B cell (primary cell): ENCODE measurements at regions not wholly inside any gene's neighbourhood (a gene's known extent, or its start where the extent isn't known, plus 50 kb on each side); places are given as distances from the start of the nearest gene placed in this dataset.

Experiments used
- ATAC-seq: fragments of 200-7000 bp; cut with Tn5 transposase; one replicate; pipeline ENCODE4 v1.10.0; 2021; ENCODE audit warnings: low read depth, mild to moderate bottlenecking, moderate number of reproducible peaks, moderate library complexity
- CTCF ChIA-PET: fragments of 350-600 bp; sonication (Branson Sonifier 250); formaldehyde crosslinking; loops from one replicate; lab custom pipeline; 2021; ENCODE audit warnings: antibody characterized with exemption, inconsistent platforms; lab: Charles Lee
- POLR2A ChIA-PET: fragments of 350-600 bp; sonication (Branson Sonifier 250); formaldehyde crosslinking; loops from one replicate; lab custom pipeline; 2021; ENCODE audit warnings: antibody characterized with exemption; lab: Charles Lee
- DNase-seq: peaks from one replicate; pipeline ENCODE4 v3.0.0; 2013
- H2AFZ ChIP-seq: 2 replicates; pipeline ENCODE4 v1.6.1; 2012; ENCODE audit warnings: mild to moderate bottlenecking, low read depth, low read length; ENCODE audit not compliant: insufficient read depth, poor library complexity, severe bottlenecking
- H3K27ac ChIP-seq, 2 donors: 1 replicate in 1 of 2; 2 replicates in 1 of 2; pipeline ENCODE4 v1.5.1; 2012 to 2013; ENCODE audit warnings: low read length in 2 of 2, mild to moderate bottlenecking in 2 of 2, moderate library complexity in 1 of 2
- H3K27me3 ChIP-seq, 4 experiments: fragments of 200-600 bp in 1 of 4; sonication (generic) in 1 of 4; replicated peaks in 1 of 4; 1 replicate in 2 of 4; 2 replicates in 2 of 4; pipeline versions ENCODE4 v1.6.1 to v1.7.0; 2013 to 2016; ENCODE audit warnings: low read length in 3 of 4, mild to moderate bottlenecking in 2 of 4, mixed read lengths in 1 of 4, moderate library complexity in 1 of 4; ENCODE audit not compliant: insufficient read depth in 4 of 4, control insufficient read depth in 3 of 4; ENCODE audit errors: control extremely low read depth in 1 of 4
- H3K36me3 ChIP-seq, 2 experiments: replicated peaks in 1 of 2; 1 replicate in 1 of 2; 2 replicates in 1 of 2; pipeline versions ENCODE4 v1.6.1 to v1.7.1; 2013; ENCODE audit warnings: low read length in 1 of 2; ENCODE audit not compliant: insufficient read depth in 2 of 2, control insufficient read depth in 1 of 2; ENCODE audit errors: control extremely low read depth in 1 of 2, extremely low read depth in 1 of 2
- H3K4me1 ChIP-seq, 2 donors: fragments of 200-600 bp in 1 of 2; sonication (generic) in 1 of 2; 1 replicate in 1 of 2; 2 replicates in 1 of 2; pipeline versions ENCODE4 v1.5.1 to v1.6.1; 2013 to 2017; ENCODE audit warnings: low read length in 2 of 2; ENCODE audit not compliant: control insufficient read depth in 2 of 2, insufficient read depth in 2 of 2
- H3K4me2 ChIP-seq: replicated peaks from 2 replicates; pipeline ENCODE3; 2012; ENCODE audit warnings: mild to moderate bottlenecking, low read depth, low read length; ENCODE audit not compliant: poor library complexity, severe bottlenecking
- H3K4me3 ChIP-seq, 5 experiments: fragments of 200-600 bp in 1 of 5; sonication (generic) in 1 of 5; 1 replicate in 3 of 5; 2 replicates in 2 of 5; pipeline versions ENCODE4 v1.5.1 to v1.7.0; 2011 to 2016; ENCODE audit warnings: low read length in 4 of 5, mild to moderate bottlenecking in 4 of 5, low read depth in 2 of 5, control low read depth in 1 of 5, moderate library complexity in 1 of 5; ENCODE audit not compliant: insufficient read depth in 1 of 5; ENCODE audit errors: control extremely low read depth in 1 of 5, extremely low read depth in 1 of 5
- H3K79me2 ChIP-seq: fragments of 200-600 bp; sonication (generic); one replicate; pipeline ENCODE4 v1.6.0; 2016; ENCODE audit warnings: low read length; ENCODE audit not compliant: control insufficient read depth, insufficient read depth
- H3K9ac ChIP-seq: fragments of 200-600 bp; sonication (generic); 2 replicates; pipeline ENCODE4 v1.6.1; 2017; ENCODE audit warnings: mild to moderate bottlenecking, low read length, moderate library complexity
- H3K9me3 ChIP-seq, 3 donors: one replicate each; pipeline versions ENCODE4 v1.6.1 to v1.7.1; 2013; ENCODE audit warnings: low read length in 2 of 3; ENCODE audit not compliant: control insufficient read depth in 2 of 3, insufficient read depth in 1 of 3; ENCODE audit errors: control extremely low read depth in 1 of 3
- H4K20me1 ChIP-seq: 2 replicates; pipeline ENCODE4 v1.6.0; 2012; ENCODE audit warnings: mild to moderate bottlenecking, low read length; ENCODE audit not compliant: insufficient read depth, control insufficient read depth, poor library complexity, severe bottlenecking
- H3K27ac Mint-ChIP-seq: one replicate; pipeline ENCODE4 v1.8.0; 2021; ENCODE audit warnings: mixed read lengths
- H3K27me3 Mint-ChIP-seq: one replicate; pipeline ENCODE4 v1.8.0; 2021; ENCODE audit warnings: mixed read lengths
- H3K4me1 Mint-ChIP-seq: one replicate; pipeline ENCODE4 v1.8.0; 2021; ENCODE audit warnings: mixed read lengths
- H3K4me3 Mint-ChIP-seq: one replicate; pipeline ENCODE4 v1.8.0; 2021; ENCODE audit warnings: mixed read lengths
- H3K9me3 Mint-ChIP-seq: one replicate; pipeline ENCODE4 v1.8.0; 2022; ENCODE audit warnings: mixed read lengths; ENCODE audit not compliant: insufficient read depth
- EZH2 ChIP-seq: IDR thresholded peaks from 2 replicates; pipeline ENCODE4 v1.6.1; 2012; ENCODE audit warnings: borderline replicate concordance, low read depth, mild to moderate bottlenecking, moderate library complexity, low read length; ENCODE audit not compliant: insufficient read depth, poor library complexity, severe bottlenecking
- WGBS: methylation state at CpG from one replicate; pipeline ENCODE4 v1.1.5; 2013; ENCODE audit warnings: missing lambda C conversion rate; ENCODE audit not compliant: insufficient coverage; 5-methylcytosine and 5-hydroxymethylcytosine counted together
- intact Hi-C: fragments of 100-400 bp; cut with micrococcal nuclease; formaldehyde crosslinking; loops from one replicate; pipeline ENCODE4 v1.10.0; 2022
- TF ChIP-seq, protein P1 (sequence below): fragments of 200-600 bp; IDR thresholded peaks from one replicate; pipeline ENCODE4 v1.8.0; 2022; ENCODE audit warnings: antibody characterized with exemption, mild to moderate bottlenecking

DNA sequence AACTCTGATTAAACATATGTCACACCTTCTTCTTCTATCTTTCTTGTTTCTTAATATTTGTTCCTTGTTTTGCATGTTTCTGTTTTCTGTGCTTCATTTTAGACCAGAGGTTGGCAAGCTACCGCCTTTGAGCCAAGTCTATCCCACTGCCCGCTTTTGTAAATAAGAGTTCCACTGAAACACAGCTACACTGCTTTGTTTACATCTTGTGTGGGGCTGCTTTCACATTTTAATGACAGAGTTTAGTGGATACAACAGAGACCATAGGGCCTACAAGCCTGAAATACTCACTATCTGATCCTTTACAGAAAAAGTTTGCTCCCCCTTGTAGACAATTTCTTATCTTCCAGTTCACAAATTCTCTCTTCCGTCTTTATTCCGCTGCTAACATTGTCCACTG, 109.4 kb upstream of the SPACA1 start:
- H3K27ac Mint-ChIP-seq: no peak overlapping the region
- H3K27ac ChIP-seq: no peak overlapping the region

DNA sequence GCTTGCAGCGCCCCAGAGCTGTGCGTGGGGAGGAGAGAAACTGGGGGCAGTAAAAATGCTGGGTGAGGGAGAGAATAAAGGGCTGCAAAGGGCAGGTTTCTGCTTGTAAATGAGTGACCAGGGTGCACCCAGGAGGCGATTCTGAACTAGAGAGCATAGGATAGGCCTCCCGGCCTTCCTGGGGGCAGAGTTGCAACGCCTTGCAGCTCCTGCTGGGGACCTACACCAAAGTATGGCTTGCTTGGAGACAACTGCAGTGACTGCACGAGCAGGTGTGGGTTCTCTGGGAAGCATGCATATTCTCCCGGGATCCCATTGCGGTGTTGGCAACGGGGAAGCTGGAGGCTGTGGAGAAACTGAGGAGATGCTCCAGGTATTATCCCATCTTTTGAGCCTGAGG, 111.6 kb upstream of the SPACA1 start:
- no peak for ATAC-seq
- no peak overlapping the region for H3K4me2 ChIP-seq
- H3K9me3 Mint-ChIP-seq: no peaks in the 10 kb centered on the region
- H3K4me3 ChIP-seq: no peak overlapping the region
- H3K27me3 ChIP-seq: no peaks in the 10 kb centered on the region
- ChIA-PET POLR2A (no interaction called here), CTCF (interaction anchor here (12.2 kb wide), 1 partner anchor 303 kb away, joined by 176 read pairs; no protein-coding TSS in a partner anchor)
- intact Hi-C loops: no loop called here
- no peak for DNase-seq
- H3K9me3 ChIP-seq: no peaks in the 10 kb centered on the region
- H3K27me3 Mint-ChIP-seq: peaks cover under 1% of the 10 kb centered on the region
- H4K20me1 ChIP-seq: no peaks in the 10 kb centered on the region
- H3K79me2 ChIP-seq: no peaks in the 10 kb centered on the region
- H3K4me1 Mint-ChIP-seq: peaks cover 2% of the 10 kb centered on the region
- no peaks in the 10 kb centered on the region for H3K36me3 ChIP-seq
- no peaks in the 10 kb centered on the region for H3K4me1 ChIP-seq
- no peak for TF ChIP-seq EZH2
- TF ChIP-seq, protein P1, sequence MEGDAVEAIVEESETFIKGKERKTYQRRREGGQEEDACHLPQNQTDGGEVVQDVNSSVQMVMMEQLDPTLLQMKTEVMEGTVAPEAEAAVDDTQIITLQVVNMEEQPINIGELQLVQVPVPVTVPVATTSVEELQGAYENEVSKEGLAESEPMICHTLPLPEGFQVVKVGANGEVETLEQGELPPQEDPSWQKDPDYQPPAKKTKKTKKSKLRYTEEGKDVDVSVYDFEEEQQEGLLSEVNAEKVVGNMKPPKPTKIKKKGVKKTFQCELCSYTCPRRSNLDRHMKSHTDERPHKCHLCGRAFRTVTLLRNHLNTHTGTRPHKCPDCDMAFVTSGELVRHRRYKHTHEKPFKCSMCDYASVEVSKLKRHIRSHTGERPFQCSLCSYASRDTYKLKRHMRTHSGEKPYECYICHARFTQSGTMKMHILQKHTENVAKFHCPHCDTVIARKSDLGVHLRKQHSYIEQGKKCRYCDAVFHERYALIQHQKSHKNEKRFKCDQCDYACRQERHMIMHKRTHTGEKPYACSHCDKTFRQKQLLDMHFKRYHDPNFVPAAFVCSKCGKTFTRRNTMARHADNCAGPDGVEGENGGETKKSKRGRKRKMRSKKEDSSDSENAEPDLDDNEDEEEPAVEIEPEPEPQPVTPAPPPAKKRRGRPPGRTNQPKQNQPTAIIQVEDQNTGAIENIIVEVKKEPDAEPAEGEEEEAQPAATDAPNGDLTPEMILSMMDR: no peak
- 96% methylated on average over 9 of the region's 9 CpGs for WGBS
- H3K9ac ChIP-seq: no peak overlapping the region
- H3K4me3 Mint-ChIP-seq: no peak overlapping the region
- no peak overlapping the region for H3K27ac ChIP-seq
- H2AFZ ChIP-seq: no peak overlapping the region
- H3K27ac Mint-ChIP-seq: no peak overlapping the region

More for the DNA sequence above, 109.4 kb upstream of the SPACA1 start:
- intact Hi-C loops: no loop called here
- Histone ChIP-seq H3K9me3 (no peaks in the 10 kb centered on the region), H3K4me3 (no peak overlapping the region), H4K20me1 (no peaks in the 10 kb centered on the region), H3K4me1 (no peaks in the 10 kb centered on the region), H3K27me3 (no peaks in the 10 kb centered on the region), H3K4me2 (no peak overlapping the region), H3K9ac (no peak overlapping the region), H3K79me2 (no peaks in the 10 kb centered on the region), H2AFZ (no peak overlapping the region), H3K36me3 (no peaks in the 10 kb centered on the region)
- no peak for TF ChIP-seq EZH2
- TF ChIP-seq, protein P1: no peak
- ChIA-PET CTCF (interaction anchor here (1.3 to 2.1 kb wide), 2 partner anchors 106 to 299 kb away, joined by 4 to 6 read pairs; no protein-coding TSS in a partner anchor), POLR2A (no interaction called here)
- H3K27me3 Mint-ChIP-seq: peaks cover 10% of the 10 kb centered on the region
- H3K4me1 Mint-ChIP-seq: peaks cover 2% of the 10 kb centered on the region
- no peaks in the 10 kb centered on the region for H3K9me3 Mint-ChIP-seq
- WGBS: 100% methylated on average over 1 of the region's 4 CpGs
- no peak for DNase-seq
- no peak overlapping the region for H3K4me3 Mint-ChIP-seq
- ATAC-seq: no peak
